ENCODE measurements at regions not wholly inside any gene's neighbourhood (a gene's known extent, or its start where the extent isn't known, plus 50 kb on each side); places are given as distances from the start of the nearest gene placed in this dataset.

GRCh38 chr4:24244663-24245490 lies 339.5 kb downstream of the DHX15 start:
- DNase-seq (ENCODE audit: low spot score), result no peak

- no peak for DNase-seq (ENCODE audit: low spot score)
These were observed 340.7 kb downstream of the DHX15 start for GRCh38 chr4:24243641-24244040.

- no peak for DNase-seq (ENCODE audit: low spot score)
These were observed 342.8 kb downstream of the DHX15 start for GRCh38 chr4:24241511-24241910.

GRCh38 chr4:24240655-24241054 lies 343.7 kb downstream of the DHX15 start:
- no peak for DNase-seq (ENCODE audit: low spot score)

- DNase-seq (ENCODE audit: low spot score), result no peak
These were observed 346.6 kb downstream of the DHX15 start for GRCh38 chr4:24237709-24238108.

GRCh38 chr4:24236532-24236931 lies 346.7 kb upstream of the PPARGC1A start:
- DNase-seq (ENCODE audit: low spot score), result no peak

GRCh38 chr4:24236120-24236519 lies 346.3 kb upstream of the PPARGC1A start:
- no peak for DNase-seq (ENCODE audit: low spot score)

GRCh38 chr4:24235618-24236017 lies 345.8 kb upstream of the PPARGC1A start:
- DNase-seq (ENCODE audit: low spot score), result no peak

- no peak for DNase-seq (ENCODE audit: low spot score)
These were observed 344.5 kb upstream of the PPARGC1A start for GRCh38 chr4:24234288-24234848.

GRCh38 chr4:24230955-24231354 lies 341.1 kb upstream of the PPARGC1A start:
- no peak for DNase-seq (ENCODE audit: low spot score)

GRCh38 chr4:24229978-24230377 lies 340.1 kb upstream of the PPARGC1A start:
- no peak for DNase-seq (ENCODE audit: low spot score)

GRCh38 chr4:24228692-24229091 lies 338.8 kb upstream of the PPARGC1A start:
- DNase-seq (ENCODE audit: low spot score), result no peak

- DNase-seq (ENCODE audit: low spot score), result no peak
These were observed 336.8 kb upstream of the PPARGC1A start for GRCh38 chr4:24226667-24227066.

- no peak for DNase-seq (ENCODE audit: low spot score)
These were observed 336.2 kb upstream of the PPARGC1A start for GRCh38 chr4:24226023-24226422.

- DNase-seq (ENCODE audit: low spot score), result no peak
These were observed 334.6 kb upstream of the PPARGC1A start for GRCh38 chr4:24224446-24224845.

GRCh38 chr4:24219209-24219608 lies 329.4 kb upstream of the PPARGC1A start:
- DNase-seq (ENCODE audit: low spot score), result no peak

- DNase-seq (ENCODE audit: low spot score), result no peak
These were observed 328.7 kb upstream of the PPARGC1A start for GRCh38 chr4:24218566-24218965.

GRCh38 chr4:24214796-24215195 lies 324.9 kb upstream of the PPARGC1A start:
- no peak for DNase-seq (ENCODE audit: low spot score)

GRCh38 chr4:24213961-24214360 lies 324.1 kb upstream of the PPARGC1A start:
- no peak for DNase-seq (ENCODE audit: low spot score)

- DNase-seq (ENCODE audit: low spot score), result no peak
These were observed 322.8 kb upstream of the PPARGC1A start for GRCh38 chr4:24212642-24213041.

- DNase-seq (ENCODE audit: low spot score), result no peak
These were observed 322.0 kb upstream of the PPARGC1A start for GRCh38 chr4:24211856-24212255.

- no peak for DNase-seq (ENCODE audit: low spot score)
These were observed 320.6 kb upstream of the PPARGC1A start for GRCh38 chr4:24210332-24210902.

- no peak for DNase-seq (ENCODE audit: low spot score)
These were observed 320.1 kb upstream of the PPARGC1A start for GRCh38 chr4:24209906-24210305.
